ENCODE measurements at regions not wholly inside any gene's neighbourhood (a gene's known extent, or its start where the extent isn't known, plus 50 kb on each side); places are given as distances from the start of the nearest gene placed in this dataset.

GRCh38 chr10:131725581-131726069 is 175.2 kb upstream of the PPP2R2D start (continued):
- TF ChIP-seq CUX1 (IDR thresholded peaks at IDR 0.05; ENCODE audit: insufficient replicate concordance, low read depth, low read length) (no peak), WRNIP1 (IDR thresholded peaks at IDR 0.05; ENCODE audit: borderline replicate concordance, low read depth, low read length) (no peak), CTCF (IDR thresholded peaks at IDR 0.05 in 2 of 3, conservative IDR thresholded peaks at IDR 0.05 in 1 of 3; ENCODE audit: control insufficient read depth in 2 of 3, extremely low read depth in 1 of 3, insufficient read depth in 1 of 3, low read depth in 3 of 3, low read length in 3 of 3) (no peak), SUZ12 (IDR thresholded peaks at IDR 0.05; ENCODE audit: unreplicated experiment) (no peak)
